Lung (tissue), 11 donors: ENCODE measurements at regions not wholly inside any gene's neighbourhood (a gene's known extent, or its start where the extent isn't known, plus 50 kb on each side); places are given as distances from the start of the nearest gene placed in this dataset.
A peak's percentile ranks its signal among the peaks of the same experiment; 100 is the strongest.

Experiments used
- ATAC-seq: fragments of 200-7000 bp; cut with Tn5 transposase; one replicate; pipeline ENCODE4 v1.9.1; 2020; ENCODE audit warnings: moderate number of reproducible peaks; ENCODE audit not compliant: insufficient read depth, low FRiP score
- DNase-seq, 3 donors: peaks; one replicate each; pipeline ENCODE4 v3.0.0-alpha.2; 2013 to 2017
- H3K27ac ChIP-seq, 2 donors: one replicate each; pipeline ENCODE4 v1.5.1; 2013; ENCODE audit warnings: mild to moderate bottlenecking in 2 of 2, moderate library complexity in 2 of 2, control low read depth in 1 of 2, inconsistent platforms in 1 of 2, low read depth in 1 of 2, low read length in 1 of 2
- H3K27me3 ChIP-seq, 3 donors: one replicate each; pipeline ENCODE4 v1.5.1; 2013; ENCODE audit warnings: low read length in 2 of 3; ENCODE audit not compliant: control insufficient read depth in 3 of 3, insufficient read depth in 3 of 3
- H3K36me3 ChIP-seq, 4 donors: one replicate each; pipeline ENCODE4 v1.5.1; 2013; ENCODE audit warnings: low read length in 4 of 4, mild to moderate bottlenecking in 1 of 4, moderate library complexity in 1 of 4; ENCODE audit not compliant: control insufficient read depth in 4 of 4, insufficient read depth in 4 of 4
- H3K4me1 ChIP-seq, 5 donors: one replicate each; pipeline ENCODE4 v1.5.1; 2013; ENCODE audit warnings: low read length in 5 of 5, mild to moderate bottlenecking in 2 of 5, moderate library complexity in 1 of 5; ENCODE audit not compliant: control insufficient read depth in 5 of 5, insufficient read depth in 5 of 5
- H3K4me3 ChIP-seq: one replicate; pipeline ENCODE4 v1.5.1; 2013; ENCODE audit warnings: mild to moderate bottlenecking, control low read depth, moderate library complexity
- H3K9ac ChIP-seq, 2 donors: one replicate each; pipeline ENCODE4 v1.5.1; 2013; ENCODE audit warnings: low read length in 2 of 2, control low read depth in 1 of 2; ENCODE audit not compliant: insufficient read depth in 1 of 2
- H3K9me3 ChIP-seq, 4 donors: one replicate each; pipeline ENCODE4 v1.5.1; 2013; ENCODE audit warnings: low read length in 3 of 4, mild to moderate bottlenecking in 1 of 4, moderate library complexity in 1 of 4; ENCODE audit not compliant: control insufficient read depth in 4 of 4, insufficient read depth in 3 of 4
- WGBS, 2 donors: extraction: QIAGEN DNeasy Blood & Tissue Kit; methylation state at CpG; one replicate each; pipeline ENCODE4 v1.1.7; 2013; 5-methylcytosine and 5-hydroxymethylcytosine counted together
- TF ChIP-seq, protein P1 (sequence below): IDR thresholded peaks from 2 replicates; pipeline ENCODE4 v1.5.1; 2012; ENCODE audit warnings: mild to moderate bottlenecking; ENCODE audit errors: control extremely low read depth, extremely low read depth
- donor health status: control.
- donor health status: control.
- donor health status: Bipolar disorder and iron deficiency.
- donor health status: healthy.
- donor health status: DM: yes; HTN: yes; CAD: no.

DNA sequence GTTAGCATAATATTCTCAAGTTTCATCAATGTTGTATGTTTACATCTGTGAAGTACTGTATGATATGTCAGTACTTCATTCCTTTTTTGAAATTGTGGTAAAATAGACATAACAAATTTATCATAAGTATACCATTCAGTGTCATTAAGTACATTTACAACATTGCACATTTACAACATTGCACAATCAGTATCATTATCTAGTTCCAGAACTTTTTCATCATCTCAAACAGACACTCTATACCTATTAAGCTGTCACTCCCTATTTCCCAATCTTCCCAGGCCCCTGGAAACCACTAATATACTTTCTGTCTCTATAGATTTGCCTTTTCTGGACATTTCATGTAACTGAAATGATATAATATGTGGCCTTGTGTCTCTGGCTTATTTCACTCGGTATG, 75.1 kb upstream of the ATG10 start:
- peaks cover 0 to 4% (median 0%) of the 10 kb centered on the region in 4 donors for H3K9me3 ChIP-seq
- H3K4me3 ChIP-seq: no peak overlapping the region
- DNase-seq (no peak), ATAC-seq (no peak)
- TF ChIP-seq, protein P1, sequence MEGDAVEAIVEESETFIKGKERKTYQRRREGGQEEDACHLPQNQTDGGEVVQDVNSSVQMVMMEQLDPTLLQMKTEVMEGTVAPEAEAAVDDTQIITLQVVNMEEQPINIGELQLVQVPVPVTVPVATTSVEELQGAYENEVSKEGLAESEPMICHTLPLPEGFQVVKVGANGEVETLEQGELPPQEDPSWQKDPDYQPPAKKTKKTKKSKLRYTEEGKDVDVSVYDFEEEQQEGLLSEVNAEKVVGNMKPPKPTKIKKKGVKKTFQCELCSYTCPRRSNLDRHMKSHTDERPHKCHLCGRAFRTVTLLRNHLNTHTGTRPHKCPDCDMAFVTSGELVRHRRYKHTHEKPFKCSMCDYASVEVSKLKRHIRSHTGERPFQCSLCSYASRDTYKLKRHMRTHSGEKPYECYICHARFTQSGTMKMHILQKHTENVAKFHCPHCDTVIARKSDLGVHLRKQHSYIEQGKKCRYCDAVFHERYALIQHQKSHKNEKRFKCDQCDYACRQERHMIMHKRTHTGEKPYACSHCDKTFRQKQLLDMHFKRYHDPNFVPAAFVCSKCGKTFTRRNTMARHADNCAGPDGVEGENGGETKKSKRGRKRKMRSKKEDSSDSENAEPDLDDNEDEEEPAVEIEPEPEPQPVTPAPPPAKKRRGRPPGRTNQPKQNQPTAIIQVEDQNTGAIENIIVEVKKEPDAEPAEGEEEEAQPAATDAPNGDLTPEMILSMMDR: no peak
- H3K4me1 ChIP-seq: no peaks in the 10 kb centered on the region
- H3K9ac ChIP-seq: no peak overlapping the region
- H3K36me3 ChIP-seq: no peaks in the 10 kb centered on the region
- 80% methylated on average over 1 of the region's 1 CpG for WGBS, 2 donors
- H3K27me3 ChIP-seq: no peaks in the 10 kb centered on the region
- no peak overlapping the region for H3K27ac ChIP-seq

DNA sequence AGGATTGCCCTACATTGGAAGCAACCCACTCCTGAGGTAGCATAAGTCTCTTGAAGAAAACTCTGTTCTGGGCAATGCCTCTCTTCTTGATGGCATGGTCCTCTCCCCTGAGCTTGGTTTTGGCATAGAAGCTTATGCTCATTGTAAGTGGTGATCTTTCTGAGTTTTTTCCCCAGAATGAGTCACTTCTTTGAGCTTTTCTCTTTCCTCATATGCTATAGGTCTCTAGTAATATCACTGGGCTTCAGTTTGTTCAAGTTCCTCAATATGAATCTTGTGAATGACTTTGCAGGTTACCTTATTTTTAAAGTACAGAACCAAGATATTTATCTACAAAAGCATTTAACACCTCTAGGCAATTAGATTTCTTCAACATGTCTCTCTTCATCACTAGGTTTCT, 76.5 kb upstream of the ATG10 start:
- Histone ChIP-seq H3K27me3 (no peaks in the 10 kb centered on the region), H3K4me1 (no peaks in the 10 kb centered on the region), H3K9ac (no peak overlapping the region), H3K27ac (no peak overlapping the region), H3K36me3 (no peaks in the 10 kb centered on the region), H3K9me3 (peaks cover 0 to 6% (median 1%) of the 10 kb centered on the region in 4 donors), H3K4me3 (no peak overlapping the region)
- ATAC-seq (no peak), DNase-seq (no peak)
- TF ChIP-seq, protein P1: no peak

DNA sequence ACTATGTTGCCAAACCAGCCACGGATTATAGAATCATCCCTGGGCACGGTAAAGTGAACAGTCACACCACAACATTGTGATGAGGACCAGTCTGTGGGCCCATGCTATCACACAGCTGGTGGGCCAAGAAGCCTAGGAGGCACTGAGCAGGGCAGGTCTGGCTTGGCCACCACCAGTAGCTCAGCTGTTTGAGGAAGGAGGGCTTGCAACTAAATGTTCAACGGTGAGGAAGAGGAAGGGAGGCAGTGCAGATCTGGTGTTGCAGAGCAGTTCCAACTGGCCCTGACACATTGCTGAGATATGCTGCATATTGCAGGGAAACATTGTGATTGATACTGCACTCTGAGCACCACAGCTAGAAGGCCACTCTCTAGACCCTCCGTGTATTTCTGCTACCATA, 77.9 kb upstream of the ATG10 start:
- no peak for ATAC-seq
- TF ChIP-seq, protein P1: no peak

DNA sequence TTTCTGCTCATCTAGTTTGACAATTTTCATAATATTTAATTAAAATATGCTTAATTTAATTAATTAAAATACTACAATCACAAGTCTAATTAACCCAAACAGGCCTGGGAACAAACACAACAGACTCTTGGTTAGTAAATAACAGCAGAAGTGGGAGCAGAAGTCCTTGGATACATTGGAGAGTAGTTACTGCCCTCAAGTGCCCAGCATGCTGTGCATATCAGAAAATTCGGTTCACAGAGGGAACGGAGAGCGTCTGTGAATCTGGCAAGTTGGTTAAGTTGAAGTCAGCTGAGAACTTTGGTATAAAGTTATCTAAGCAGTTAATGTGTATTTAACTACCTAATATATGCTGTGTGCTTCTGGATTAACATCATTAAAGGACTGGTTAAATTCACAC, 87.0 kb upstream of the ATG10 start:
- Histone ChIP-seq H3K36me3 (no peaks in the 10 kb centered on the region), H3K9me3 (no peaks in the 10 kb centered on the region), H3K9ac (no peak overlapping the region), H3K4me1 (no peaks in the 10 kb centered on the region), H3K27ac (no peak overlapping the region), H3K4me3 (no peak overlapping the region), H3K27me3 (no peaks in the 10 kb centered on the region)
- WGBS, 2 donors: 75 to 90% methylated on average over 3 of the region's 3 CpGs
- TF ChIP-seq, protein P1: no peak
- ATAC-seq (no peak), DNase-seq (peak in 1 of 3 donors; percentile 20)

More for the DNA sequence above, 77.9 kb upstream of the ATG10 start:
- H3K9ac ChIP-seq: no peak overlapping the region
- no peaks in the 10 kb centered on the region for H3K4me1 ChIP-seq
- H3K9me3 ChIP-seq: peaks cover 0 to 6% (median 1%) of the 10 kb centered on the region in 4 donors
- no peak overlapping the region for H3K27ac ChIP-seq
- no peak overlapping the region for H3K4me3 ChIP-seq
- H3K27me3 ChIP-seq: no peaks in the 10 kb centered on the region
- WGBS, 2 donors: 44 to 53% methylated on average over 4 of the region's 4 CpGs
- DNase-seq: peak in 2 of 3 donors; percentile 4 to 15
- no peaks in the 10 kb centered on the region for H3K36me3 ChIP-seq
